NCI-H1048 (cell line): ENCODE measurements at regions not wholly inside any gene's neighbourhood (a gene's known extent, or its start where the extent isn't known, plus 50 kb on each side); places are given as distances from the start of the nearest gene placed in this dataset.

Experiments used
- DNase-seq: peaks from one replicate; lab custom pipeline; 2025; lab: John Stamatoyannopoulos, UW

DNA sequence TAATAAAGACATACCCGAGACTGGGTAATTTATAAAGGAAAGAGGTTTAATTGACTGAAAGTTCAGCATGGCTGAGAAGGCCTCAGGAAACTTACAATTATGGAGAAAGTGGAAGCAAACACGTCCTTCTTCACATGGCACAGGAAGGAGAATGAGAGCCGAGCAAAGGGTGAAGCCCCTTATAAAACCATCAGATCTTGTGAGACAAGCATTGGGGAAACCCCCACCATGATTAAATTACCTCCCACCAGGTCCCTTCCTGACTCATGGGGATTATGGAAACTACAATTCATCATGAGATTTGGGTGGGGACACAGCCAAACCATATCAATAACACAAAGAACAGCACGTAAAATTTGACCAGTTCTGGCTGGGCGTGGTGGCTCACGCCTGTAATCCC lies 85.6 kb upstream of the ATF7IP start:
- DNase-seq: no peak

- no peak for DNase-seq
These were observed 84.6 kb upstream of the ATF7IP start for GRCh38 chr12:14280921-14281320.

GRCh38 chr12:14281539-14281938 lies 83.9 kb upstream of the ATF7IP start:
- no peak for DNase-seq

DNA sequence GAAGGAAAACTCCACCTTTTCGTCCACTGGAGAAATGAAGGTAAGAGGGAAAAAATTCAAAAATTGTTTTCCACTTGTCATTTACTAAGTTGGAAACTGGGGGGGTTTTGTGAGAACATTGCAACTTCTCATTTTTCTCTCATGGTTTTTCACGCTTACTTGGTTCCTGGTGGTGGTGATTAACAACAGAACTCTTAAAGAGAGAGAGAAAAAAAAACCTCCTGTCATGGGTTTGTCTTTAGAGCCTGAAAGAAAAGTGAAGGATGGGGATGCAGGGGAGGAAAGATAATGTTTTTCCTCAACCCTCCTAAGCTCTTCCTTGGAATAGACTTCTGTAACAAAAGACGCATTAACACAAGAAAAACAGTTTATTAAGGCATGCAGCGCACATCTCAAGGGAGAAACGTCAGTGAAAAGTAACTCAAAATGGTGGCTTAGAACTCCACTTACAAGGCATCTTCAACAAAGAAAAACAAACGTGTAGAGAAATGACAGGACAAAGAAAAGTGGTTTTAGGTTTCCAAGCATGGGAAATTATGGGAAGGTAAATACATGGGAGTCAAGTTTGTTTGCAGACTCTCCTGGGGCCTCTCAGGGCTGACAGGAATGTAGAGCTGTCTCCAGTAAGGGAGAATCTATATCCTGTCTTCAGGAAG lies 81.9 kb upstream of the ATF7IP start:
- no peak for DNase-seq

DNA sequence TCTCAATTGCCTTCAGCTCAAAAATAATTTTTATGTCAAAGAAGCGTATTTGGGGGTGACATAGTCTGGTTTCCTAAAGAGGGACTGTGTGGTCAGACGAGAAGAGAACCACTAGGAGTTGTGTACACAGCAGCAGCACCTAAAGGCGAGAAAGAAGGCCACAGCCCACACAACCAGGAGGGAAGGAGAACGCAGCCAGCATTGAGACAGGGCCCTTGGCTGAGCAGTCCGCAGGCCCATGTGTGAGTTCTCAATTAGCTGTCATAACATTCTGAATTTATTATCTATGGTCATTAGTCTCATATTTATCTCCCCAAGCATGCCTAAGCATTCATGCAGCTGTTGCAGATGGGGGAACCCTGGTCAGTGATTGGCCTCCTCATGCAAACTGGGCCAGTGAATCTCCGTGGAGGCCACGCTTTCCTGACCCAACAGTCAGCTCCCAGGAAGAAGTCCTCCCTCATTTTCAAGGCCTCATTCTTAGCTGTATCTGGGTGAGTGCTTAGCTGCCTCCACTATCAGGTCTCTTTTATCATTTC lies 81.2 kb upstream of the ATF7IP start:
- DNase-seq: no peak

DNA sequence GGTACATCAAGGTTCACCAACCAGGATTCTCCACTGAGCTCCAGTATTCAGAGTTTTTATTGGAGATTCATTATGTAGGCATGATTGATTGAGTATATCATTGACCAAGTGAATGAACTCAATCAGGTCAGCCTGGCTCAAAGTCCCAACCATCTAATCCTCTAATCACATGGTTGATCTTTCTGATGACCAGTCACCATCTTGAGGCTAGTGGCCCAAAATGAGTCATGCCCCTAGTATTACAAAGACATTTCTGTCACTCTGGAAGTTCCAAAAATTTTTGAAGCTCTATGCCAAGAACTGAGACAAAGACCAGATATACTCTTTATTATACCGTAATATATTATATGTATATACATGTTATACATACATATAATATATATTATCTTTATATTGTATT lies 75.9 kb upstream of the ATF7IP start:
- no peak for DNase-seq

GRCh38 chr12:14290951-14291350 lies 74.5 kb upstream of the ATF7IP start:
- DNase-seq: no peak

DNA sequence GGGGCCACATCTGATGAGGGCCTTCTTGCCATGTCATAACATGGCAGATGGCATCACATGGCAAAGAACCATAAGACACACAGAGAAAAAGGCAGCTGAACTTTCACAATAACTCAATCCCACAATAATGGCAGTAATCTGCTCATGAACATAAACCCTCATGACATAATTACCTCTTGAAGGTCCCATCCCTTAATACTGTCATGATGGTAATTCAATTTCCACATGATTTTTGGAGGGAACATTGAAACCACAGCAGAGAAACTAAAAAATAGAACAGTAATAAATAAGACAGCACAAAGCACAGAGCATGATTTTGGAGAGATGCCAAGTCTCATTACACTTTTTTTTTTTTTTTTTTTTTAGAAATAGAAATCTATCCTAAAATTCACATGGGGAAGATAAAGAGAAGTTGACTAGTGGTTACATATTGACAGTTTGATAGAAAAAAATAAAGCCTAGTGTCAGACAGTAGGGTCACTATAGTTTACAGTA lies 61.8 kb upstream of the ATF7IP start:
- no peak for DNase-seq

- DNase-seq: no peak
These were observed 58.5 kb upstream of the ATF7IP start for GRCh38 chr12:14307004-14307403.

GRCh38 chr12:14308516-14308915 lies 57.0 kb upstream of the ATF7IP start:
- DNase-seq: no peak

GRCh38 chr12:14310866-14311265 lies 54.6 kb upstream of the ATF7IP start:
- no peak for DNase-seq

- DNase-seq: no peak
These were observed 51.9 kb upstream of the ATF7IP start for GRCh38 chr12:14313379-14314138.

GRCh38 chr12:14314801-14315200 lies 50.7 kb upstream of the ATF7IP start:
- no peak for DNase-seq

DNA sequence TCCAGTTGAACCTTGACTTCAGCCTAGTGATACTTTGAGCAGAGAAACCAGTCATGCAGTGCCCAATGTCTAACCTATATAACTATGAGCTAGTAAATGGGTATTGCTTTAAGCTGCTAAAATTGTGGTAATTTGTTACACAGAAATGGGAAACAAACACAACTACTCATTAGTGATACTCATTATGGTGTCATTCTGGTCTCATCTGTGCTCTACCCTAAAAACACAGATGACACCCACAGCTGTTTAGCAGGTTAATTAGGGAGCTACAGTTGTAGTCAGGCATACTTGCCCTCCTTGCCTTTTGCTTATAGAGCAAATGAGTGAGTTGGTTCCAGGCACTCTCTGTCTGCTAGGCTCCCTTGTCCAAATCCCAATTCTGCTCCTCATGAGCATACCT lies 50.0 kb upstream of the ATF7IP start:
- DNase-seq: no peak
